ENCODE measurements at regions not wholly inside any gene's neighbourhood (a gene's known extent, or its start where the extent isn't known, plus 50 kb on each side); places are given as distances from the start of the nearest gene placed in this dataset.
"Not testable (repeated sequence)": the region's sequence is repeated elsewhere in the genome, so short reads cannot be mapped to it uniquely, and the experiment has no call there.

DNA sequence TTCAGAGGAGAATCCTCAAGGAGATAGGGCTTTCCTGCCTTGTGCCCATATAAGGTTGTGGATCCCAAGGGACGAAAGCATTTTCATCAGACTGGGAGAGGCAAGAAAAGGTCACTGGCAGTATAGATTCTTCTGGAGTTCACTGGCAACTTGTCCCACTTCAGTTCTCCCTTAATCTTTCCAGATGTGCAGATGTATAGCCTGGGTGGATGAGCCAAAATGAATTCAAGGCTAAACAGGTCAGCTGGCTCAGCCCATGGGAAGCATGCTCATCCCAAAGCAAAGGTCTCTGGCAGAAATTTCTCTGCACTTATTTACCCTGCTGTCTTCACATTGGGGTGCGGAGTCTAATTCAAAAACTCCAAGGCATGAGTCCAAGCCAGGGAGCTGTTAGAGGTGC, 148.9 kb upstream of the TNP1 start:
- no peak for DNase-seq

DNA sequence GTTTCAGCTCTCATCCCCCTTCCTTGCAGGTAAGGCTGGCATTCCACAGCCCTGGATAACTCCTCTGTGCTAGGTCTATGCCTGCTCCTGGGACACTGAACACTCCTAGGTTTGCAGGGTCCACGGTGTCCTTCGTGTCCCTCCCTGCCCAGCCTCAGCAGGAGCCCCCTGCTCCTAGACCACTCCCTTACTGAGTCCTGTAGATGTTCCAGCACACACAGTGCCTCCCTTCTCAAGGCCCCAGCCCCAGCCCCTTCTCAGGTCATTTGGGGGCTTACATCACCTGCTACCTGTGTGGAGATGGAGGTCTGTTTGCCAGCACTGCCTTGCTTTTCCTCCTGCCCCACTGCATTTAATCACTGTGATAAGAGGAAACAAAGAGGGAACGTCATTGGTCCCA, 146.4 kb upstream of the TNP1 start:
- DNase-seq = no peak

DNA sequence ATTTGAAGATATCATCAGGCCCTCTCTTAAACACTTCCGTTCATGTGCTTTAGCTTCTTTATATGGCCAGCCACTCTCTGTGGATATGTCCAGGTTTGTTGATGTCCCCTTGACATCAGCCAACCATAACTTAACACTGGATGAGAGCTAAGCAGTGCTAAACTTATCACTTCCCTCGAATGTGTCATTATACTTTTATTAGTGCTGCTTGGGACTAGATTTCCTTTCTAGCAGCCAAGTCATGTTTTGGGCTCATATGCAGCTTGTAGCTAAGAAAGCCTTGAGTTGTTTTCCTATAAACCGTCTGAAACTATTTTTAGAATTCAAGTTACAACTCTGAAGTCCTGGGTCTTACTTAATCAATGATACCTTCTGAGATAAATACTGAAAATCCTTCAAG, 144.8 kb upstream of the TNP1 start:
- DNase-seq = no peak

DNA sequence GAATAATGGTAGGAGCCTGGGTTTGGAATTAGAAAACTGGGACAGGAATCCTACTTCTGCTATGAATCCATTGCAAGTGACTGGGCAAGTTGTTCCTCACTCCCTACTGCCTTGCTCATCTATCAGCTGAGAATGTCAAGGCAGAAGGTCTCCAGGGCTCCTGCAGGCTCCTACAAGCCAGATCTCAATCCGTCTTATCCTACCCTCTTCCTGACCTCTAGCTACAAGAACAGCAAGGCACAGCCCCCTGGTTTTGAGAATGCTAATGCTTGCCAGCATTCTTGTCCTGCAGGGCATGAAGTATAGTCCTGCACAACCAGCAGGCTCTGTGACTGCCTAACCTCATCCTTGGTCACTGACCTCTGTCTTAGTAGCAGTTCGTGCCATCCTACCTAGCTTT, 141.9 kb upstream of the TNP1 start:
- no peak for DNase-seq

DNA sequence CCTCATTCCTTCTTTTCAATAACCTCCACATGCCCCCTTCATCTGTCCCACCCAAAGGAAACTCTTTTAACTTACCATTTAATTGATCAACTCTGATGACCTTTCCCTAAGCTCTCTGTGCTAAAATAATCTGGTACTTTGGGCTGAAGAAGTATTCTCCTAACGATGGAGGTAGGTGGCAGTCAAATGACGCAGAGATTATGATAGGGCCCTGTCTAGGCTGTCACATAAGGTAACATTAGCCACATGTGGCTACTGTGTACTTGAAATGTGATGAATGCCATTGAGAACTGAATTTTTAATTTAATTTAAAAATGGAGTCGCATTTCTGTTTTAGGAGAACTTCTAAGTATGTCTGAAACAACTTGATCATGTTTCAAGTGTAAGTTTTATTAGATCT, 140.5 kb upstream of the TNP1 start:
- no peak for DNase-seq

DNA sequence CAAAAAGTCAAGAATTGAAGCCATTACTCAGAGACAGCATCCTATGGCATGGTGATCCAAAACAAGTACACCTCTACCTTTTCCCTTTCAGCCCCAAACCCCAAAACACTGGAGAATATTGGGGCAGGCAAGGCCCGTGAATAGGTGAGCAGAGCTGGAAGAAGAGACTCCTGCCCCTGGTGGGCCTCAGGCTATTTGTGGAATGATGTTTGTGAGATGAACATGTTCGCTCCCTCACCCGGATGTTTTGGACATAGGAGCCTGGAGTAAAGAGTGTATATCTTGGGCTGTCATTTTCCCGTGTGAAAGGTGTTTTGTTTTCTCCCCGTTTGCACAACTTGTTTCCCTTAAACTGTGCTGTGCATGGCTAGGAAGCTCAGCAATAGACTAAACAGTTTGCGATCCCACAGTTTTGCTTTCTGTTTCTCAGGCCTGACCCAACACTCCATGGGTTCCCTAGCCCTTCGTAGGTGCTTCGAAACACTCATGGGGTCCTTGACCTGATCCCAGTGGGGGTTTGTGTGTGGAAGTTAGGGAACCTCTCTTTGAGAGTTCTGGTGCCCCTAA, 136.5 kb upstream of the TNP1 start:
- no peak for DNase-seq

DNA sequence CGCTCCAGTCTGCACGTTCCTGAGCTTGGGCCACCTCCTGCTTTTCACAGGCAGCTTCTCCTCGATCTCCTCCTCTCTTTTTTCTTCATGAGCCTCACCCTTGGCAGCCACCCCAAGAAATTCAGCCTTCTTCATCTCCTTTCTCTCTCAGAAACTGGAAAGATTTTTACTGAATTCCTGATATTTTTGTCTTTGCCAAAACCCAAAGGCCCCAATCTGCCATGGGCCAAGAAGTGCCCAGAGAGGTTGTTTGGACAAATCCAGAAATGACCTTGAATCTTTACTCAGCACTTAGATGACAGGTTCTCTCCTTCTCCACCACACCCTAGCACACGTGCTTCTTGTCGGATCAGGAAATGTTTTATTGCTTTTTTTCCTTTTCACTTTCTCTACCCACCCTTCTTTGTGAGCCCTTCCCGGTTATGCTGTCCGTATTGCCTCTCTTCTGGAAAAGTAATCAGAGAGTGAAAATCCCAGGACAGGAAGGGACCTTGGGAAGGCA, 134.5 kb upstream of the TNP1 start:
- no peak for DNase-seq

DNA sequence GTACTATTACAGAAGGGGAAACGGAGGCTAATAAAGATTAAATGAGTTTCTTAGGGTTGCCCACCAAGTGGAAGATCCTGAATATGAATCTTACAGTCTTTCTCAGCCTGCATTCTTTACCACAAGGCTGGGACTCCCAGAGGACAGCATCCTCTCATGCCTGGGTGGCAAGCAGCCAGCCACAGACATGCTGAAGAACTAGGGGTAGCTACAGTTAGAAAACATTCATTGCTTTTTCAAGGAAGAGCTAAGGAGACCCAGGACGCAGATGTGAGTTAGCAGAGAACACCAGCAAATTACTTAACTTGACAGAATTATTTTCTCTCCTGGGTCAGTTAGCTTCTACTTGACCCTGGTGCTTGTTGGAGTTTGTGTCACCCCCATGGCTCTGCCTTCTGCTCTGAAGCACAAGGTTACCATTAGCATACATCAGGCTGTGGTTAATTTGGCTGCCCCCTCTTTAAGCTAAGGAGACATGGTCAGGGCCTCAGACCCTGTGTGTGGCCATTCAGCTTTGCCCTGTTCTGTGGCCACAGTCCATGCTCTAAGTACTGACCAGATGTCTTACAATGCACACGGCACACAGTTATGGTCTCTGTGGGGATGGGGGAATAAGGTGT, 132.3 kb upstream of the TNP1 start:
- no peak for DNase-seq

DNA sequence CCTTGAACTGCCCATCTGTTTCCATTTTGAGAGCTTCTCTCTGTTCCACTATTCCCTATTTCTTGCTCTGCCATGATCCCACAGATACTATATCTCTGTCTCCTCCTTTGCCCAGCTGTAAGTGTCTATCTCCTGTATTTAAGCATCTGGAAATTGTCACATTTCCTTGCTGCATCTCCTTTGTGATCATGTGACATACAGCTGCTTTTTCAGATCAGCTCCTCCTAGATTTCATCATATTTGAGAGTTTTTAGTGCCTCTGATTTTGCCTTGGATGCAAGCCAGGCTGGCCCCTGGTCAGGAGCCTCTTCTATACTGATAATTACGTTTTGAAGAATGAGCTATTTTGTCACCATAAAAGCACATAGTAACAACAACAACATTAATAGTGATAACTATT, 131.7 kb upstream of the TNP1 start:
- DNase-seq = no peak

DNA sequence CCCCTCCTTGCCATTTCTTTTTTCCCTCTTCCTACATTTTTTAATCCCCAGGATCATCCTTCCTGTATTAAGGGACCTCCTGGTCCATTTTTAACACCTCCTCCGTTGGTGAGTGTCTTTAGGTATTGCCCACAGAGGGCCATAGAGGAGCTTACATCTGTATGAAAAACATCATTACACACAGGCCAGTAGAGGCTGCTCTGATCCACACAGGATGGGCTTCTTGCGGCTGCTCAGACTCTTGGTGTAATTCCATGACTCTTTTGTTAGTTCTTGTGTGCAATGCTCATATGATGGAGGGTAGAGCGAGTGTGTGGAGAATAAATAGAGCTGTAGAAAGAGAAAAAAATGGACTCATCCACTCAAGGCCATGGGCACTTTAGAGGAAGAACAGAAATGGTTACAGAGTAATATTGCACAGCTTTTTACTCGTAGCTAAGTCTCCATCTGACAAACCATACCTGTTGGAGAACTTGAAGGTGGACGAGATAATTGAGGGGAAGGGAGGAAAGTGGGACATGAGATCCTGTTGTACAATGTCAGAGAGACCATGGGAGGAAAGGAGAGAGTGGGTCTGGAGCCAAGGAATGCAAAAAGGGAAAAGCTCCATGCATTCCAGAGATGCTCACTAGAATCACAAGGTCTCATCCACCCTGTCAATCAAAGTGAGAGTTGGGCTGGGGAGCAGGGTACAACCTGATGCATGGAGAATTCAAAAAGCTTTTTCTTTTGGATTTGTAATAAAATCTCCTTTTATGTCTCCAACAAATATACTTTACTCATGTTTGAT, 129.7 kb upstream of the TNP1 start:
- no peak for DNase-seq

DNA sequence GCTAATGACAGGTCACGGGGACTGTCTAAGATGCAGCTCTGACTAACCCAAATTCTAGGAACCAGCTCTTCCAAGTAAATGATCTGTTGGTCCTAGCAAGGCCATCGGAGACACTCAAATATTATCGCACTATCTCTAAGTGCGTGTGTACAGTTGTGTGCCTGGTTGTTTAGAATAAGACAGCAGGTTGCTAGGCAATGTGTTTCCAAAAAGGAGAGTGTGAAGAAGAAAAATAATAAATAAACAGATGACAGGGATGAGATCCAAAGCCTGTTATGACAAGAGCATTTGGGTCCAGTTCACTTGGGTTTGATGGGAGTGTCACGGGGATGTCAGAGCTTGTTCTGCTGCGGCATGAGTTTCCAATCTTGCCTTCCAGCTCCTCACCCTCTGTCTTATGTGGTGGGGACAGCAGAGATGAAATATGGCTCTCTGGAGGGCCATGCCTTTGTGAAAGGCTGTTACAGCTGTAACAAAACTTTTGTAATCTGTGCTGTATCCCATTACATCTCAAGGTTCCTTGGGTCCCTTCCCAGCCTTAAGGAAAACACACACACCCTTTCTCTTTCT, 127.5 kb upstream of the TNP1 start:
- no peak for DNase-seq

DNA sequence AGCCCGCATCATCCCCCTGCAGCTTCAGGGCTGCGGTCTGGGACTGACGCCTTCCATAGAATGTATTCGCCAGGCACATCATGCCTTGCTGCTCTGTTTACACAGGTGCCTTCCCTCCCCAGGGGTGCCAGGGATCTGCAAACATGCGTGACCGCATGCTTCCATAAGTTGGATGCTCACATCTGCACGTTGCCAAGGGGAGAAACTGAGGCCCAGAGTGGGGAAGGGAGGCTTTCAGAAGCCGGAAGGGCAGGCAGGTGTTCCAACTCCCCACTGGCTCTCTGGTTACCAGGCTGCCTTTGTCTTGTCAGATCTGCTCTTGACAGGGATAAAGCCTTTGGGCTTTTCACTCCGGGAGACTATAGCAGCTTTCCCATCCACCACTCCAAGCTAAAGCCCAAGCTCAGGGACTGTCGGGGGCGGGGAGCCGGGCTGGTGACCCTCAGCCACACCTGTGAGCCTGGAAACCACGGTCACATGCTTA, 125.8 kb upstream of the TNP1 start:
- no peak for DNase-seq

DNA sequence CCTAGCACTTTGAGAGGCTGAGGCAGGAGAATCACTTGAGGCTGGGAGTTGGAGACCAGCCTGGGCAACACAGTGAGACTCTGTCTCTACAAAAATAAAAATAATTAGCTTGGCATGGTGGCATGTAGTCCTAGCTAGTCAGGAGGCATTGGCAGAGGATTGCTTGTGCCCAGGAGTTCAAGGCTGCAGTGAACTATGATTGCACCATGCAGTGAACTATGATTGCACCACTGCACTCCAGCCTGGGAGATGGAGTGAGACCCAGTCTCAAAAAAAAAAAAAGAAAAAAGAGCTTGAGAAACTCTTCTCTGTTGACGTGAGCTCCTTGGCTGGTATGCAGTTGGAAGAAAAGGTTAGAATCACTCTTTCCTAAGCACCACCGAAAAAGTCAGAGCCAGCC, 125.1 kb upstream of the TNP1 start:
- DNase-seq = no peak

DNA sequence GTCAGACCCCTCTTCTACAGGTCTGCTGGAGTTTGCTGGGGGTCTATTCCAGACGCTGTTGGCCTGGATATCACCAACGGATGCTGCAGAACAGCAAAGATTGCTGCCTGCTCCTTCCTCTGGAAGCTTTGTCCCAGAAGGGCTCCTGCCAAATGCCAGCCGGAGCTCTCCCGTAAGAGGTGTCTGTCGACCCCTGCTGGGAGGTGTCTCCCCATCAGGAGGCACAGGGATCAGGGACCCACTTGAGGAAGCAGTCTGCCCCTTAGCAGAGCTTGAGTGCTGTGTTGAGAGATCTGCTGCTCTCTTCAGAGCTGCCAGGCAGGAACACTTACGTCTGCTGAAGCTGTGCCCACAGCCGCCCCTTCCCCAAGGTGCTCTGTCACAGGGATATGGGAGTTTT, 122.1 kb upstream of the TNP1 start:
- not testable (repeated sequence) for DNase-seq

DNA sequence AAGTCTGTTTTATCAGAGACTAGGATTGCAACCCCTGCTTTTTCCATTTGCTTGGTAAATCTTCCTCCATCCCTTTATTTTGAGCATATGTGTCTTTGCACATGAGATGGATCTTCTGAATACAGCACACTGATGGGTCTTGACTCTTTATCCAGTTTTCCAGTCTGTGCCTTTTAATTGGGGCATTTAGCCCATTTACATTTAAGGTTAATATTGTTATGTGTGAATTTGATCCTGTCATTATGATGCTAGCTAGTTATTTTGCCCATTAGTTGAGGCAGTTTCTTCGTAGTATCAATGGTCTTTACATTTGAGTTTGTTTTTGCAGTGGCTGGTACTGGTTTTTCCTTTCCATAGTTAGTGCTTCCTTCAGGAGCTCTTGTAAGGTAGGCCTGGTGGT, 120.6 kb upstream of the TNP1 start:
- not testable (repeated sequence) for DNase-seq

DNA sequence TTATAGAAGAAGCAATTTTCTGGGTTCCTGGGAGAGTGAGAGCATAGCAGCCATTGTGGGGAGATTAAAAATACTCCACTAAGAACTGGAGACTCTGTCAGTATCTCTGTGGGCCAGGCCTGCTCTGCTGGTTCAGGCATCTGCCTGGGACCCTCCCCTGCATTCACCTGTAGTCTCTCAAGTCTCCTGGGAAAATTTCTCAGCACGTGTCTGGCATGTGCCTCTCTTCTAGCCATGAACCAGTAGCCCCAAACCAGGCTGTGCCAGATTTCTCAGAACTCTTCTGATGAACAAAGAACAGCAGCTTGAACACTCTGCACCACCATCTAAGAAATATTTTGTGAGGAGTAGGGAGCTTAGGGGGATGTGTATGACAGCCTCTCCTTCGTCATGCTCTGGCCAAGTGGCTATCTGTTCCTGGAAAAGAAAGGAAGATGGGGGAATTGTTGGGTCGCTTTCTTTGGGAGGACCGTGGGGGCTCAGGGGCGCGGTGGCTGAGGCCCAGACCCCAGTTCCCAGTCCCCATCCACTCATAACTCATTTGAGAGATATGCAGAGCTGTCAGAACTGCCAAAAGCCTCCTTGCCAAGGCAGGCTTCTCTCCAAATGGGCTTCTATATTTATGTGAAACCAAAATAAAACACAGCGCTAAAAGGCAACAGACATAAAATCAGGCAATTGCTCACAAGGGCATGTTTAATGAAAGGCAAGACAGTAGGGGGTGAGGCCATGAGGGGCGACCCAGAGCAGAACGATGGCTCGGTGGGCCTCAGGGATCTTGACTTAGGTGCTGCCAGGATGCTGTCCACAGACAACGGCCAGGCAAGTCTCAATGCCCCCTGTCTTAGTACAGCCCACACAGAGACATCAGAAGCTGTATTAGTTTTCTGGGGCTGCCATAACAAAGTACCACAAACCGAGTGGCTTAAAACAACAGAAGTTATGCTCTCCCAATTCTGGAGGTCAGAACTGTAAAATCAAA, 114.7 kb upstream of the TNP1 start:
- no peak for DNase-seq

DNA sequence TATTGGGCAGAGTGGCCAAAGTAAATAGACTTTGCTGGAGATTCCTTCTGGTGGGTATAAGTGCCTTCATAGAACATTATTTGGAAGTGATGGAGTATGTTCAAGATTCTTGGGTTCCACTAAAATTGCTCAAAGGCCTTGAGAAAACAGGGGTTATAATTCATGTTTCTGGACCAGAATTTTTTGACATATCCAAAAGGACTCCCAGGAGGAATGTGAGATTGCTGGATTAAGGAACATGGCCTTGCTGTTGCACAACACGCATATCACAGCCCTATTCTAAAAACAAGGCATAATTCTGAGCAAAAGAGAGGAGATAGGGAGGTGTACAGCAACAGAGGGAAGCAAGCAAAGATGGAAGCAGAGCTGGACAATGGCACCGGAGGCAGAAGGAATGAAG, 111.7 kb upstream of the TNP1 start:
- DNase-seq = no peak

DNA sequence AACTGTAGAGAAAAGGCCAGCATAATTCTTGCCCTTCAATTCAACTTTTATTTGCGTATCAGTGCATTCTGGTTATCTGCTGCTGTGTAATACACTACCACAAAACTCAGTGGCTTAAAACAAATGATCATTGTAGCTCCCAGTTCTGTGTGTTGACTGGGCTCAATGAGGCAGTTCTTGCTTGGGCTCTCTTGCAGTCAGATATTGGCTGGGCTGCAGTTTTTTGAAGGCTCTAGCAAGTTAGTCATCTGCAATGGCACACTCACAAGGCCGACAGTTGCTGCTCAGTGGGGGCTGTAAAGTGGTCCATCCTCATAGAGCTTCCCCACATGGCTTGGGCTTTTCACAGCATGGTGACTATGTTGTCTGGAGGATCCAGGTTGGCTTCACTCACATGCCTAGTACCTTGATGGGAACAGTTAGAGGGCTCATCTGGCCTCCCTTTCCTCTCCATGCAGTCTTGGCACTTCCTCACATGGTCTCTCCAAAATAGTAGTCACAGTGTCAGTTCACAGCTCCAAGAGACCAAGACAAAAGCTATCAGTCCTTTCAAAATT, 110.6 kb upstream of the TNP1 start:
- no peak for DNase-seq

DNA sequence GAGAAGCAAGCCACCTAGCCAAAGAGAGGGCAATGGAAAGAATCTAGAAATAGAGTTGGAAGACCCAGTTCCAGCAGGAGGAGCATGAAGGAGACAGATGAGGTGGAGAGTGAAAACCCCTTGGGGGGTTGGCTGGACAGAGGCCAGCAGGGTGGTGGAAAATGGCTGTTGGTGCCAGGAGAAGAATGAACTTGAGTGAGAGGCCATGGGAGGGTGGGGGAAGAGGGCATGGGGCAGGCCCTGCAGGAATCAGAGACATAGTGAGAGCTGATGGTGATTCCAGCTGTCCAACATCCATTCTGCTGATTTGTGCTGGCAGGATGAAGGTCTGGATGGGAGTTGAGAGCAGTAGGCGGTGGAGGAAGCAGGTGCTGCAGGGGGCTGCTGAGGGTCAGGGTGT, 108.0 kb upstream of the TNP1 start:
- DNase-seq = no peak

DNA sequence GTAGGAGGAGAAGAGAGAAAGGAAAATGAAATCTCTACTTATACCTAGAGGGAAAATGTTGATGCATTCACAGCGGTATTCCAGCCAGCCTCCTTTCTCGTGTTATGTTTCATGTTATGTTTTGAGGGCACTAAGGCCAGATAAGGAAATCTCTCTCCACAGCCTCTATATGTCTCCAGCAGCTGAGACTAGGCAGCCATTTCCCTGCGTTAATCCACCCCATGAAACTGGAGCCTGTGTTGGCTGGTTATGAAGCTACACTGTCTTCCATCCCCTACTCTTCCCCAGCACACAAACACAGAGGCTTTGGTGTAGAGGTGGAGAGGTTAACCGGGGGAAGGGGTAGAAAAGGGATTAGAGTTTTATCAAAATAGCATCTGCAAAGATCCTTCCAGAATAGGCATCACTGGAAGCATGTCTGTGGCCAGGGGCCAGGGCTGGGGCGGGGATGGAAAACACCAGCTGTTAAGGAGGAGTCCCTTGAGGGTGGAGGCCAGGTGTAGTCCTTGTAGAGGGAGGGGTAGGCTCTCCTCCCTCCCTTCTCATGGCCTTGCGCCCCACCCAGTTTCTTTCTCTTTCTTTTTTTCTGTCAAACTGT, 100.9 kb upstream of the TNP1 start:
- DNase-seq = no peak

DNA sequence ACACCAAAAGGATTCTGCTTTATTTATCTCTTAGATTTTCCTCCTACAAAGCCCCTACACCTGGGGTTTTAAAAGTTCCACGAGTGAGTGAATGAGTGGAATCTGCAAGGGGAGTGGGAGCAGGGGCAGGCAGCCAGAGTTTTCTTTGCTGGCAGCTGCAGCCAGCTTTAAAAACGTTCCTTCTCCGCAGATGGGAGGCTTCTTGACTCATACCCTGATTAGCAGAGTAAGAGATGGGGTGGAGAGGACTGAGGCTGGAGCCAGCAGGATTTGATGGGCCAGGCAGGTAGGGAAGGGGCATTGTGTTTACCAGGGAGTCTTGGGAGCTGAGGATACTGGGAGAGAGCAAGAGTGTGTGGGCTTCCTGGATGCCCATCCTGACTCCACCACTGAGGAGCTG, 99.6 kb upstream of the TNP1 start:
- no peak for DNase-seq

All from CD4-positive, alpha-beta T cell treated with Interleukin-17A for 4 hours (primary cell).